ENCODE measurements at regions not wholly inside any gene's neighbourhood (a gene's known extent, or its start where the extent isn't known, plus 50 kb on each side); places are given as distances from the start of the nearest gene placed in this dataset.
A peak's percentile ranks its signal among the peaks of the same experiment; 100 is the strongest.

DNA sequence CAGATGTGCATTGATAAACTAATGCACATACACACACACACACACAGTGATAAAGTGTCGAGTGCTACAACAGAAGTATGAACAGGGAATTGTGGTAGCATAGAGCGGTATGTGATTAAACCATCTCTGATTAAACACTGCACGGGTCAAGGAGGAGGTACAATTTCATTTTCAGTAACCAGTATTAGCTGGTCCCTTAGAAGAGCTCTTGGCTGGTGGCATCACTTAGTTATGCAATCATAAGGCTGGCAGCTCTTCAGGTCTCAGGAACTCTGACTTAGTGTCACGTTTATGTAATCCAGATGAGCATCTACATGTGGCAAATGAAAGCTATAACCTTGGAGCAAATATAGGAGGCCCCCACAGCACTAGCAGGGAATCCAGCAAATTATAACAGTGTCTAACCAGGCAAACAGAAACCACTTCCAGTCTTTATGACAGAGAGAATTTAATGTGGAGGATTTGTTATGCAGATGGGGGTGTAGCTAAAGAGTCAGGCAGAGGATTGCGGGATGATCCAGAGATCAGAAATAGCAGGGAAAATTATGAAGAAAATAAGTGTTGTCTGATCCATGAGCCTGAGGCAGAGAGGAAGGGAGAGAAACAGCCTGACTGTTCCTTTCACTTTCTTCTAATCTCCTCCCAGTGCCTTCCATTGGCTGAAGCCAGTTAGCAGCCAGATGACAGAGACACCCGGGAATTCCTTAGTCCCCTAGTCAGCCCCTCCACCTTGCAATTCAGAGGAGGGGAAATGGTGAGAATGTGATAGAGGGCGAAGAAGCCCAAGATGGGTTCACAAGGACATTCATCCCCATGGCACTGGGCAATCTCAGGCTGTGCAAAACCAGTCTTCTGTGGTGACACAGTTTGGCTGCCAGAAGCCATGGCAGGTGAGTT, 533.1 kb upstream of the TENM4 start:
- Histone ChIP-seq H3K4me1 (peaks cover 10% of the 10 kb centered on the region), H3K27me3 (no peaks in the 10 kb centered on the region), H3K9me3 (ENCODE audit: low read depth) (no peaks in the 10 kb centered on the region), H2AFZ (replicated peaks) (peak overlapping the region; percentile 89), H3K4me2 (peak overlapping the region; percentile 42), H3K27ac (no peak overlapping the region), H3K79me2 (ENCODE audit: low read depth) (no peaks in the 10 kb centered on the region), H3K9ac (no peak overlapping the region), H3K4me3 (no peak overlapping the region), H4K20me1 (ENCODE audit: low read depth) (no peaks in the 10 kb centered on the region), H3F3A (ENCODE audit: low read depth) (no peaks in the 10 kb centered on the region), H3K36me3 (no peaks in the 10 kb centered on the region)
- Mint-ChIP-seq H3K9me3 (no peaks in the 10 kb centered on the region), H3K27me3 (ENCODE audit: insufficient read depth, low read depth) (peaks cover 9% of the 10 kb centered on the region), H3K27ac (peak overlapping the region; percentile 26), H3K36me3 (no peaks in the 10 kb centered on the region), H3K4me3 (no peak overlapping the region), H3K4me1 (peaks cover 14% of the 10 kb centered on the region)
- DNase-seq (ENCODE audit: low spot score), result peak; percentile 62
- no peak for TF ChIP-seq EZH2phosphoT487 (IDR thresholded peaks at IDR 0.05)
- TF ChIP-seq CTCF (IDR thresholded peaks at IDR 0.05), result no peak
- no peak for TF ChIP-seq EZH2 (IDR thresholded peaks at IDR 0.05)

DNA sequence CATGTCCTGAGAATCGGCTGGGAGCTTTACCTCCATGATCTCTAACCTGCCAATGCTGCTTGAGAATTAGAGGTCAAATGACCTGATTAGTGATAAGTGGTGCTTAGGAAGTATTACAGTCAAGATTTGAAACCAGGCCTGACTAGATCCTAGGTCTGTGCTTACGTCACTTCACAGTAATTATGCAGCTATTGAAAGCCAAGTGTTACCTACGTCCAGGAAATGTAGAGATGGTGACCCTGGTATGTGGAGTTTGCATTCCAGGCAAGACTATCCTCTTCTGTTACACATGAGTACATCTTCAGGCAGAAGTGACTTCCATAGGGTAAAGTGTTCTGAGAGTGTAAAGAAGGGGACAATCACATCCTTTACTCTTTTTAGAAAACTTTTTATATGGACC, 530.4 kb upstream of the TENM4 start:
- Histone ChIP-seq H4K20me1 (ENCODE audit: low read depth) (no peaks in the 10 kb centered on the region), H3K9me3 (ENCODE audit: low read depth) (no peaks in the 10 kb centered on the region), H3K4me3 (no peak overlapping the region), H2AFZ (replicated peaks) (no peak overlapping the region), H3F3A (ENCODE audit: low read depth) (no peaks in the 10 kb centered on the region), H3K79me2 (ENCODE audit: low read depth) (no peaks in the 10 kb centered on the region), H3K27ac (no peak overlapping the region), H3K27me3 (no peaks in the 10 kb centered on the region), H3K9ac (no peak overlapping the region), H3K4me2 (no peak overlapping the region), H3K4me1 (peaks cover 10% of the 10 kb centered on the region), H3K36me3 (no peaks in the 10 kb centered on the region)
- H3K4me1 Mint-ChIP-seq, result peaks cover 22% of the 10 kb centered on the region
- H3K4me3 Mint-ChIP-seq, result no peak overlapping the region
- no peaks in the 10 kb centered on the region for H3K36me3 Mint-ChIP-seq
- no peak overlapping the region for H3K27ac Mint-ChIP-seq
- no peaks in the 10 kb centered on the region for H3K9me3 Mint-ChIP-seq
- peaks cover 6% of the 10 kb centered on the region for H3K27me3 Mint-ChIP-seq (ENCODE audit: insufficient read depth, low read depth)
- DNase-seq (ENCODE audit: low spot score), result no peak
- TF ChIP-seq EZH2phosphoT487 (IDR thresholded peaks at IDR 0.05) (no peak), CTCF (IDR thresholded peaks at IDR 0.05) (no peak), EZH2 (IDR thresholded peaks at IDR 0.05) (no peak)

- no peak overlapping the region for H3K4me2 ChIP-seq
- TF ChIP-seq EZH2 (IDR thresholded peaks at IDR 0.05) (no peak), EZH2phosphoT487 (IDR thresholded peaks at IDR 0.05) (no peak), CTCF (IDR thresholded peaks at IDR 0.05) (no peak)
- H3K4me3 ChIP-seq, result no peak overlapping the region
- H2AFZ ChIP-seq (replicated peaks), result no peak overlapping the region
- H3F3A ChIP-seq (ENCODE audit: low read depth), result peaks cover 16% of the 10 kb centered on the region
- H3K27me3 ChIP-seq, result no peaks in the 10 kb centered on the region
- Mint-ChIP-seq H3K27me3 (ENCODE audit: insufficient read depth, low read depth) (peaks cover 2% of the 10 kb centered on the region), H3K4me3 (no peak overlapping the region), H3K27ac (no peak overlapping the region), H3K9me3 (no peaks in the 10 kb centered on the region), H3K4me1 (peaks cover 37% of the 10 kb centered on the region), H3K36me3 (no peaks in the 10 kb centered on the region)
- no peak overlapping the region for H3K27ac ChIP-seq
- DNase-seq (ENCODE audit: low spot score), result no peak
- peaks cover 25% of the 10 kb centered on the region for H3K4me1 ChIP-seq
- H4K20me1 ChIP-seq (ENCODE audit: low read depth), result no peaks in the 10 kb centered on the region
- H3K79me2 ChIP-seq (ENCODE audit: low read depth), result no peaks in the 10 kb centered on the region
- no peak overlapping the region for H3K9ac ChIP-seq
- H3K9me3 ChIP-seq (ENCODE audit: low read depth), result no peaks in the 10 kb centered on the region
- no peaks in the 10 kb centered on the region for H3K36me3 ChIP-seq
Observed at GRCh38 chr11:79966592-79966991, 525.8 kb upstream of the TENM4 start.

Measured in neural progenitor cell (in vitro differentiated cells).